GM10266 (cell line): ENCODE measurements at regions not wholly inside any gene's neighbourhood (a gene's known extent, or its start where the extent isn't known, plus 50 kb on each side); places are given as distances from the start of the nearest gene placed in this dataset.
"Not testable (repeated sequence)": the region's sequence is repeated elsewhere in the genome, so short reads cannot be mapped to it uniquely, and the experiment has no call there.

Source experiments
- DNase-seq: peaks from one replicate; pipeline ENCODE4 v3.0.0; 2012; ENCODE audit errors: extremely low spot score

DNA sequence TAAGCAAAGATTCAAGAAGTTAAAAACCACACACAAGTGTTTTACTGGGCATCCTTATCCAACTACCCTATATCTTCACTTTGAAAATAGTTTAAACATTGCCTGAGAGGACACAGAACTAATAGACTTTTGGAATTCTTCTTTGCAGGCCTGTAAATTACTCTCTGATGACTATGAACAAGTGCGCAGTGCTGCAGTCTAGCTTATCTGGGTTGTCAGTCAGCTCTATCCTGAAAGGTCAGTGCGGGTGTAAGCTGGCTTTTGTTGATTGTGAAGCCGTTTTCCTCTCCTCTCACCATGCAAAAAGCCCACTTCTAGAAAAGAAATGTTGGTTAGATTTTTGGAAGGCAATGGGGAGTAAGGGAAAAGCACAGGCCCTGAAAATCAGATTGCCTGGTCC is 143.6 kb upstream of the ERV3-1 start:
- DNase-seq: not testable (repeated sequence)

GRCh38 chr7:65146118-65146914 is 139.8 kb upstream of the ERV3-1 start:
- not testable (repeated sequence) for DNase-seq

DNA sequence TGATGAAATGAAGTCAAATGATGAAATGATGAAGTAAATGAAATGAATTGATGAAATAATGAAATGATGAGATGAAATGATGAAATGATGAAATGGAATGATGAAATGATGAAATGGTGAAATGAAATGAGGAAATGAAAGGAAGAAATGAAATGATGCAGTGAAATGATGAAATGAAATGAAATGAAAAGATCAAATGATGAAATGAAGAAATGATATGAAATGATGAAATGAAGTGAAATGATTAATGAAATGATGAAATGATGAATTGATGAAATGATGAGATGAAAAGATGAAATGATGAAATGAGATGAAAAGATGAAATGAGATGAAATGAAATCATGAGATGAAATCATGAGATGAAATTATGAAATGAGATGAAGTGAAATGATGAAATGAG is 139.2 kb upstream of the ERV3-1 start:
- DNase-seq: not testable (repeated sequence)

DNA sequence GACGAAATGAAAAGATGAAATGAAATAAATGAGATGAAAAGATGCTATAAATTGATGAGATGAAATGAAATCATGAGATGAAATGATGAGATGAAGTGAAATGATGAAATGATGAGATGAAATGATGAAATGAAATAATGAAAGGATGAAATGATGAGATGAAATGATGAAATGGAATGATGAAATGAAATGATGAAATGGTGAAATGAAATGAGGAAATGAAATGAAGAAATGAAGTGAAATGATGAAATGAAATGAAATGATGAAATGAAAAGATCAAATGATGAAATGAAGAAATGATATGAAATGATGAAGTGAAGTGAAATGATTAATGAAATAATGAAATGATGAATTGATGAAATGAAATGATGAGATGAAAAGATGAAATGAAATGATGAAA is 138.5 kb upstream of the ERV3-1 start:
- not testable (repeated sequence) for DNase-seq

GRCh38 chr7:65144557-65144956 is 138.1 kb upstream of the ERV3-1 start:
- not testable (repeated sequence) for DNase-seq

DNA sequence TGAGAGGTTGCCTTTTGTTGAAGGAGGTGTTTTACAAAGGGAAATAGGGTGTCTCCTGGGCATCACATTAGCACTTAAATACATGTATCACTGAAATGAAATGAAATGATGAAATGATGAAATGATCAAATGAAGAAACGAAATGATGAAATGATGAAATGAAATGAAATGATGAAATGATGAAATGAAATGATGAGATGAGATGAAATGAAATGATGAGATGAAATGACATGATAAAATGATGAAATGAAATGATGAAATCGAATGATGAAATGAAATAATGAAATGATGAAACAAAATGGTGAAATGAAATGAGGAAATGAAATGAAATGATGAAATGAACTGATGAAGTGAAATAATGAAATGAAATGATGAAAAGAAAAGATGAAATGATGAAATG is 137.6 kb upstream of the ERV3-1 start:
- DNase-seq: not testable (repeated sequence)

- not testable (repeated sequence) for DNase-seq
Observed at GRCh38 chr7:65141894-65142293, 135.4 kb upstream of the ERV3-1 start.

GRCh38 chr7:65141405-65141778 is 134.9 kb upstream of the ERV3-1 start:
- DNase-seq: not testable (repeated sequence)

GRCh38 chr7:65140543-65141404 is 134.3 kb upstream of the ERV3-1 start:
- DNase-seq: not testable (repeated sequence)

DNA sequence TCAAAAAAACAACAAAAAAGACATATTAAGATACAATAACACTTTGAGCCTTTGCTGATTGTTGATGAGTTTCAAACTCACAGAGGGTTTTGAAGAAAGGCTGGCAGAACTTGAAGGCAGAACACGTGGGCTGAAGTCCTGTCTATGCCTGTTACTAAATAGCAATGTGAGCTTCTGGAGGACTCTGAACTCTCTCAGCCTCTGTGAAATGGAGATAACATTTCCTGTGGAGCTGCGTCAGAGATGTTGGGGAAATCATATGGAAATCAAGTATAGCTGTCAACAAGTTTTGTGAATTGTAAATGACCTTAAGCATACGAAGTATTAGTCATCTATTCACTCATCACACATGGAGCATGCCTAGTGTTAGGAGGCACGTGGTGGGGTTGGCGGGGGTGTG is 130.4 kb upstream of the ERV3-1 start:
- DNase-seq: not testable (repeated sequence)

GRCh38 chr7:65133087-65133486 is 126.6 kb upstream of the ERV3-1 start:
- not testable (repeated sequence) for DNase-seq

- not testable (repeated sequence) for DNase-seq
Observed at GRCh38 chr7:65132256-65132655, 125.8 kb upstream of the ERV3-1 start.

DNA sequence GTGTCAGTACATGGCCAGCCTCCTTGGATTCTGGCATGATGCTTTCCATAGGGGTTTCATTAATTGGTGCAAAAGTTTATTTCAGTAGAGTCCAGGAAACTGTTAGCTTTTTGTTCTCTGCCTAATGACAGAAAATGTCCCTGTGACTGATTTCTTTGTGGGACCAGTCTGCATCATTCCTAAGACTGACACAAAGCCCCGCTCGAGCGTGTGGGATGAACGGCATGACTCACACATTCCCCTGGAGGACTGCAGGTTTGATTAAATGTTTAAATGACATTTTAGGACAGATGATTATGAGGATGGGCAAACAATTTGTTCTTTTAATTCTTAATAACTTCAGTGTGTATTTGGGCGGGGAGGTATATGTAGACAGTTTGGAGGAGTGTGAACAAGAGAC is 120.9 kb upstream of the ERV3-1 start:
- DNase-seq: not testable (repeated sequence)

- not testable (repeated sequence) for DNase-seq
Observed at GRCh38 chr7:65124600-65124999, 118.1 kb upstream of the ERV3-1 start.

- not testable (repeated sequence) for DNase-seq
Observed at GRCh38 chr7:65105650-65106203, 99.2 kb upstream of the ERV3-1 start.

DNA sequence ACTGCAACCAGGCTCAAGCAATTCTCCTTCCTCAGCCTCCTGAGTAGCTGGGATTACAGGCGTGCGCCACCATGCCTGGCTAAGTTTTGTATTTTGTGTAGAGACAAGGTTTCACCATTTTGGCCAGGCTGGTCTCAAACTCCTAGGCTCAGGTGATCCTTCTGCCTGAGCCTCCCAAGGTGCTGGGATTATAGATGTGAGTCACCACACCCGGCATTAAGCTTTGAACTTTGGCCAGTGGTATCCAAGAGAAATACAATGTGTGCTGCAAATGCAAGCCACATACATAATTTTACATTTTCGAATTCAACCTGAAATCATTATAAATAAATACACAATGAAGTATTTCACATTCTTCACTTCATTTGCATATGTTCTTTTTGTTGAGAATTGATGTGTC is 94.0 kb upstream of the ERV3-1 start:
- not testable (repeated sequence) for DNase-seq

DNA sequence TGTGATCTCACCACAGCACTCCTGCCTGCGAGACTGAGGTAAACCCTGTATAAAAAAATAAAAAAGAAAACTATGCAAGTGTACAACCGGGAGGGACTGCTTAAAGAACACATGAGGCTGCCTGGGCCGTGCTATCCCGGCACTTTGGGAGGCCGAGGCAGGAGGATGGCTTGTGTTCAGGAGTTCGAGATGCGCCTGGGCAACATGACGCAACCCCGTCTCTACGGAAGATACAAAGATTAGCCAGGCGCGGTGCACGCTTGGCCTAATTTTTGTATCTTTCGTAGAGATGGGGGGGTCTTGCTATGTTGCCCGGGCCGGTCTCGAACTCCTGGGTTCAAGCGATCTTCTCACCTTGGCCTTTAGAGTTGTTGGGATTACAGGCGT is 75.2 kb upstream of the ERV3-1 start:
- not testable (repeated sequence) for DNase-seq

GRCh38 chr7:65080799-65081668 is 74.5 kb upstream of the ERV3-1 start:
- DNase-seq: peak; percentile 85

- DNase-seq: not testable (repeated sequence)
Observed at GRCh38 chr7:65074959-65075358, 68.5 kb upstream of the ERV3-1 start.

GRCh38 chr7:65073160-65073559 is 66.7 kb upstream of the ERV3-1 start:
- DNase-seq: not testable (repeated sequence)

DNA sequence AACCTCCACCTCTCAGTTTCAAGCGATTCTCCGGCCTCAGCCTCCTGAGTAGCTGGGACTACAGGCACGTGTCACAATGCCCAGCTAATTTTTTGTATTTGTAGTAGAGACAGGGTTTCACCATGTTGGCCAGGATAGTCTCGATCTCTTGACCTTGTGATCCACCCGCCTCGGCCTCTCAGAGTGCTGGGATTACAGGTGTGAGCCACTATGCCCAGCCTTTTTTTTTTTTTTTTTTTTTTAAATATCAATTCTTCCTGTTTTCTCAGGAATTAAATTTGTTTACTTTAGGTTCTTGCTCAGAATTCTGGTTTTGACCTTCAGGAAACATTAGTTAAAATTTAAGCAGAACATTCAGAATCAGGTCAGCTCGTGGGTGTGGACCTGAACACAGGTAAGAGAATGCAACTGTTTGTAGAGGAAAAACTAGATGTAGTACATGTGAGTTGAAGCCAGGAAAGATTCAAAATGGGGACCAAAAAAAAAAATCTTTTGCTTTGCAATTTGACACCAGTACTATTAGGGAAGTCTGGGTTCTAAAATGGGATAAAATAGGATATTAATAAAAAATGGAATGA is 65.5 kb upstream of the ERV3-1 start:
- DNase-seq: not testable (repeated sequence)
